H1 (cell line): ENCODE measurements at regions not wholly inside any gene's neighbourhood (a gene's known extent, or its start where the extent isn't known, plus 50 kb on each side); places are given as distances from the start of the nearest gene placed in this dataset.

Experiments used
- CTCF ChIA-PET: fragments of 300-600 bp; sonication (Branson Sonifier 250); formaldehyde crosslinking; loops from one replicate; lab custom pipeline; 2021; ENCODE audit not compliant: partially characterized antibody; lab: Charles Lee
- POLR2A ChIA-PET: fragments of 300-600 bp; sonication (Branson Sonifier 250); formaldehyde crosslinking; loops from one replicate; lab custom pipeline; 2021; ENCODE audit warnings: inconsistent platforms; ENCODE audit not compliant: partially characterized antibody; lab: Charles Lee
- DNase-seq, 2 experiments: peaks; one replicate each; pipeline versions ENCODE4 v3.0.0 to v3.0.0-alpha.2; 2010 to 2022; ENCODE audit warnings: low spot score in 2 of 2, low read depth in 1 of 2, mixed read lengths in 1 of 2
- FAIRE-seq: peaks from 2 replicates; lab custom pipeline; 2011; peaks lifted over from hg19 to GRCh38; lab: Jason Lieb, UNC
- H2AFZ ChIP-seq: 2 replicates; pipeline ENCODE4 v1.8.1; 2012; ENCODE audit warnings: low read length, inconsistent platforms
- H2AK5ac ChIP-seq: 2 replicates; pipeline ENCODE4 v1.6.1; 2013; ENCODE audit warnings: low read depth, low read length
- H2BK120ac ChIP-seq: replicated peaks from 2 replicates; pipeline ENCODE3; 2013; ENCODE audit warnings: low read depth, low read length, inconsistent platforms
- H2BK12ac ChIP-seq: 2 replicates; pipeline ENCODE4 v1.6.1; 2013; ENCODE audit warnings: low read depth, low read length
- H2BK15ac ChIP-seq: 2 replicates; pipeline ENCODE4 v1.6.1; 2013; ENCODE audit warnings: low read length
- H2BK20ac ChIP-seq: 2 replicates; pipeline ENCODE4 v1.6.1; 2013; ENCODE audit warnings: low read length
- H2BK5ac ChIP-seq: 2 replicates; pipeline ENCODE4 v1.6.1; 2013; ENCODE audit warnings: low read depth, low read length
- H3K14ac ChIP-seq: 2 replicates; pipeline ENCODE4 v1.6.1; 2013; ENCODE audit warnings: inconsistent platforms; ENCODE audit not compliant: insufficient read length
- H3K18ac ChIP-seq: 2 replicates; pipeline ENCODE4 v1.6.1; 2013; ENCODE audit warnings: low read length; ENCODE audit errors: extremely low read depth
- H3K23ac ChIP-seq: 2 replicates; pipeline ENCODE4 v1.6.1; 2013; ENCODE audit warnings: inconsistent platforms; ENCODE audit not compliant: insufficient read length
- H3K23me2 ChIP-seq: 2 replicates; pipeline ENCODE4 v1.6.1; 2013; ENCODE audit warnings: low read depth, low read length
- H3K27ac ChIP-seq: 2 replicates; pipeline ENCODE4 v1.6.1; 2011; ENCODE audit warnings: low read depth, low read length, inconsistent platforms
- H3K27me3 ChIP-seq, 4 experiments: replicated peaks in 1 of 4; 1 replicate in 1 of 4; 2 replicates in 3 of 4; pipeline versions ENCODE4 v1.6.1 to v1.8.1; 2011 to 2013; ENCODE audit warnings: low read length in 3 of 4, mild to moderate bottlenecking in 3 of 4, inconsistent platforms in 2 of 4, mixed read lengths in 2 of 4, moderate library complexity in 1 of 4; ENCODE audit not compliant: control insufficient read depth in 3 of 4, insufficient read depth in 3 of 4; ENCODE audit errors: extremely low read depth in 1 of 4
- H3K36me3 ChIP-seq, 4 experiments: 2 replicates each; pipeline versions ENCODE4 v1.6.1 to v1.8.1; 2011 to 2013; ENCODE audit warnings: mild to moderate bottlenecking in 4 of 4, low read length in 3 of 4, moderate library complexity in 2 of 4, control low read depth in 1 of 4, inconsistent platforms in 1 of 4; ENCODE audit not compliant: insufficient read depth in 4 of 4, control insufficient read depth in 2 of 4
- H3K4ac ChIP-seq: replicated peaks from 2 replicates; pipeline ENCODE3; 2013; ENCODE audit warnings: low read length, low read depth, mixed read lengths, inconsistent platforms; ENCODE audit not compliant: insufficient read length
- H3K4me1 ChIP-seq, 4 experiments: replicated peaks in 1 of 4; 1 replicate in 1 of 4; 2 replicates in 3 of 4; pipeline versions ENCODE4 v1.6.1 to v1.8.1; 2011 to 2013; ENCODE audit warnings: low read length in 3 of 4, inconsistent platforms in 2 of 4, mixed read lengths in 1 of 4; ENCODE audit not compliant: insufficient read depth in 4 of 4, control insufficient read depth in 3 of 4
- H3K4me2 ChIP-seq, 2 experiments: 2 replicates each; pipeline versions ENCODE4 v1.6.1 to v1.8.1; 2011 to 2013; ENCODE audit warnings: low read depth in 2 of 2, low read length in 2 of 2, control low read depth in 1 of 2, inconsistent platforms in 1 of 2, mild to moderate bottlenecking in 1 of 2; ENCODE audit not compliant: insufficient read depth in 1 of 2
- H3K4me3 ChIP-seq, 4 experiments: fragments of 200-600, 300-600 bp in 1 of 4; sonication (generic), shearing (Covaris generic), sonication (Bioruptor Twin) in 1 of 4; 2 replicates each; pipeline versions ENCODE4 v1.5.1 to v1.8.1; 2011 to 2016; ENCODE audit warnings: low read length in 4 of 4, low read depth in 3 of 4, control low read depth in 2 of 4, inconsistent platforms in 2 of 4, mild to moderate bottlenecking in 2 of 4, mixed read lengths in 1 of 4, moderate library complexity in 1 of 4; ENCODE audit not compliant: insufficient read depth in 2 of 4; ENCODE audit errors: extremely low read depth in 1 of 4
- H3K56ac ChIP-seq: replicated peaks from 2 replicates; pipeline ENCODE3; 2013; ENCODE audit warnings: low read depth, mild to moderate bottlenecking, mixed read lengths, low read length, inconsistent platforms; ENCODE audit not compliant: insufficient read length
- H3K79me1 ChIP-seq: 2 replicates; pipeline ENCODE4 v1.6.1; 2013; ENCODE audit warnings: low read depth, low read length, control low read depth
- H3K79me2 ChIP-seq, 2 experiments: 2 replicates each; pipeline versions ENCODE4 v1.6.1 to v1.8.1; 2012 to 2013; ENCODE audit warnings: low read length in 2 of 2, mild to moderate bottlenecking in 2 of 2, inconsistent platforms in 1 of 2; ENCODE audit not compliant: insufficient read depth in 2 of 2, control insufficient read depth in 1 of 2
- H3K9ac ChIP-seq, 4 experiments: replicated peaks in 1 of 4; 1 replicate in 1 of 4; 2 replicates in 3 of 4; pipeline versions ENCODE4 v1.6.1 to v1.8.1; 2011 to 2013; ENCODE audit warnings: low read depth in 3 of 4, low read length in 3 of 4, control low read depth in 2 of 4, mild to moderate bottlenecking in 2 of 4, moderate library complexity in 2 of 4, inconsistent platforms in 1 of 4; ENCODE audit errors: extremely low read depth in 1 of 4
- H3K9me3 ChIP-seq, 2 experiments: 2 replicates each; pipeline versions ENCODE4 v1.6.1 to v1.8.1; 2012 to 2013; ENCODE audit warnings: mild to moderate bottlenecking in 2 of 2, moderate library complexity in 2 of 2, control low read depth in 1 of 2, inconsistent platforms in 1 of 2, low read depth in 1 of 2, low read length in 1 of 2, mixed read lengths in 1 of 2; ENCODE audit not compliant: insufficient read depth in 2 of 2
- H4K20me1 ChIP-seq, 2 experiments: replicated peaks in 1 of 2; 2 replicates each; pipeline versions ENCODE3 to v1.8.1; 2011 to 2013; ENCODE audit warnings: inconsistent platforms in 2 of 2, low read length in 2 of 2, mild to moderate bottlenecking in 1 of 2; ENCODE audit not compliant: insufficient read depth in 2 of 2, control insufficient read depth in 1 of 2
- H4K5ac ChIP-seq: 2 replicates; pipeline ENCODE4 v1.6.1; 2013; ENCODE audit warnings: low read length, low read depth, mixed read lengths, inconsistent platforms; ENCODE audit not compliant: insufficient read length
- H4K8ac ChIP-seq: 2 replicates; pipeline ENCODE4 v1.8.0; 2013; ENCODE audit warnings: mild to moderate bottlenecking, moderate library complexity, low read length, inconsistent platforms; ENCODE audit not compliant: insufficient read depth; ENCODE audit errors: extremely low read depth
- H4K91ac ChIP-seq: replicated peaks from 2 replicates; pipeline ENCODE3; 2013; ENCODE audit warnings: low read length, mixed read lengths, inconsistent platforms; ENCODE audit not compliant: insufficient read length
- ATF2 ChIP-seq: IDR thresholded peaks from 2 replicates; pipeline ENCODE4 v1.6.1; 2012; ENCODE audit warnings: low read length, inconsistent platforms
- EZH2 ChIP-seq: fragments of 200-600 bp; sonication (generic); IDR thresholded peaks from 2 replicates; pipeline ENCODE4 v1.7.1; 2012; ENCODE audit warnings: low read depth, mild to moderate bottlenecking, moderate library complexity, low read length, inconsistent platforms; ENCODE audit not compliant: severe bottlenecking
- GABPA ChIP-seq: IDR thresholded peaks from 2 replicates; pipeline ENCODE4 v1.6.1; 2011; ENCODE audit warnings: mild to moderate bottlenecking, low read length, moderate library complexity, borderline replicate concordance; ENCODE audit not compliant: insufficient read depth
- HDAC6 ChIP-seq: IDR thresholded peaks from one replicate; pipeline ENCODE4 v1.7.1; 2012; ENCODE audit warnings: low read depth, mild to moderate bottlenecking, inconsistent platforms, low read length, moderate library complexity
- NRF1 ChIP-seq: IDR thresholded peaks from 2 replicates; pipeline ENCODE4 v1.6.1; 2011; ENCODE audit warnings: mild to moderate bottlenecking, low read depth, low read length, improper control_type of control experiment
- RXRA ChIP-seq: IDR thresholded peaks from 2 replicates; pipeline ENCODE4 v1.6.1; 2011; ENCODE audit warnings: low read depth, mild to moderate bottlenecking, low read length, moderate library complexity; ENCODE audit not compliant: insufficient read depth
- WGBS, 2 experiments: shearing (Covaris generic) in 1 of 2; methylation state at CpG; one replicate each; pipeline versions ENCODE4 v1.1.6 to v1.1.7; 2013 to 2015; ENCODE audit warnings: low lambda C conversion rate in 2 of 2, mixed read lengths in 2 of 2, inconsistent platforms in 1 of 2, low coverage in 1 of 2, missing lambda C conversion rate in 1 of 2; ENCODE audit not compliant: insufficient replicate concordance in 2 of 2, insufficient coverage in 1 of 2, insufficient read length in 1 of 2; ENCODE audit errors: extremely low coverage in 1 of 2, missing lambda C conversion rate in 1 of 2; 5-methylcytosine and 5-hydroxymethylcytosine counted together

- Histone ChIP-seq H3K27ac (no peak overlapping the region), H3K23me2 (no peaks in the 10 kb centered on the region; the same call in 1 of the 2 replicates), H2BK120ac (no peak overlapping the region), H2BK12ac (0 out of 2 replicates have a peak overlapping the region, but pooled peaks have one; percentile 9), H2BK5ac (no peak overlapping the region), H3K23ac (no peak overlapping the region), H3K9ac (no peak overlapping the region), H2BK15ac (no peak overlapping the region), H2BK20ac (no peak overlapping the region), H2AFZ (no peak overlapping the region), H3K4me2 (no peak overlapping the region), H3K56ac (no peak overlapping the region), H3K36me3 (no peaks in the 10 kb centered on the region), H3K4me3 (no peak overlapping the region), H3K79me1 (no peaks in the 10 kb centered on the region), H4K8ac (no peak overlapping the region), H3K79me2 (no peaks in the 10 kb centered on the region), H2AK5ac (no peak overlapping the region), H3K9me3 (no peaks in the 10 kb centered on the region), H4K20me1 (no peaks in the 10 kb centered on the region), H3K14ac (no peak overlapping the region), H3K4ac (no peak overlapping the region), H3K18ac (no peak overlapping the region; the same call in 1 of the 2 replicates), H3K27me3 (no peaks in the 10 kb centered on the region), H4K5ac (no peak overlapping the region), H4K91ac (no peak overlapping the region), H3K4me1 (0 out of 7 replicates have a peak, but pooled peaks cover 0 to 2% (median 0%) of the 10 kb centered on the region in 4 experiments)
- CTCF ChIA-PET = no interaction called here
- FAIRE-seq (no peak), DNase-seq (no peak)
- 95% methylated on average over 4 of the region's 4 CpGs; no CpG with 5 or more reads in 1 of the 2 experiments for WGBS, 2 experiments
- TF ChIP-seq ATF2 = no peak
- TF ChIP-seq NRF1 = no peak
- no peak for TF ChIP-seq GABPA
- TF ChIP-seq HDAC6 = no peak
- TF ChIP-seq RXRA = no peak
- no peak for TF ChIP-seq EZH2
- POLR2A ChIA-PET = no interaction called here
These were observed 225.0 kb downstream of the JRKL start for GRCh38 chr11:96614846-96615245.
